CD14-positive monocyte (primary cell): ENCODE measurements at regions not wholly inside any gene's neighbourhood (a gene's known extent, or its start where the extent isn't known, plus 50 kb on each side); places are given as distances from the start of the nearest gene placed in this dataset.

ENCODE experiments used
- DNase-seq, 3 donors: peaks; one replicate each; pipeline ENCODE4 v3.0.0-alpha.2; 2011 to 2022
- H2AFZ ChIP-seq: 2 replicates; pipeline ENCODE4 v1.6.0; 2012; ENCODE audit warnings: mild to moderate bottlenecking, low read depth, low read length, inconsistent platforms; ENCODE audit not compliant: insufficient read depth, poor library complexity, severe bottlenecking
- H3K27ac ChIP-seq, 2 donors: 1 replicate in 1 of 2; 2 replicates in 1 of 2; pipeline ENCODE4 v1.5.1; 2012 to 2013; ENCODE audit warnings: low read length in 2 of 2, control low read depth in 1 of 2, inconsistent platforms in 1 of 2, low read depth in 1 of 2, mild to moderate bottlenecking in 1 of 2
- H3K27me3 ChIP-seq, 2 donors: one replicate each; pipeline versions ENCODE4 v1.6.0 to v1.6.1; 2011 to 2013; ENCODE audit warnings: low read length in 2 of 2; ENCODE audit not compliant: control insufficient read depth in 2 of 2, insufficient read depth in 2 of 2
- H3K36me3 ChIP-seq, 2 donors: replicated peaks in 1 of 2; 1 replicate in 1 of 2; 2 replicates in 1 of 2; pipeline versions ENCODE4 v1.5.1 to v1.6.1; 2012 to 2013; ENCODE audit warnings: low read length in 2 of 2, control low read depth in 1 of 2, inconsistent platforms in 1 of 2, mild to moderate bottlenecking in 1 of 2; ENCODE audit not compliant: insufficient read depth in 2 of 2, control insufficient read depth in 1 of 2
- H3K4me1 ChIP-seq, 2 donors: 1 replicate in 1 of 2; 2 replicates in 1 of 2; pipeline versions ENCODE4 v1.5.1 to v1.6.1; 2012 to 2013; ENCODE audit warnings: low read length in 2 of 2, control low read depth in 1 of 2, inconsistent platforms in 1 of 2, mild to moderate bottlenecking in 1 of 2, moderate library complexity in 1 of 2; ENCODE audit not compliant: insufficient read depth in 2 of 2, control insufficient read depth in 1 of 2
- H3K4me2 ChIP-seq: replicated peaks from 2 replicates; pipeline ENCODE3; 2012; ENCODE audit warnings: low read length, moderate library complexity, mild to moderate bottlenecking; ENCODE audit not compliant: poor library complexity, severe bottlenecking; ENCODE audit errors: extremely low read depth
- H3K4me3 ChIP-seq, 3 experiments: fragments of 200-600 bp in 1 of 3; sonication (generic) in 1 of 3; replicated peaks in 1 of 3; 1 replicate in 2 of 3; 2 replicates in 1 of 3; pipeline ENCODE4 v1.5.1; 2011 to 2013; ENCODE audit warnings: low read length in 3 of 3, mild to moderate bottlenecking in 3 of 3, control low read depth in 2 of 3, low read depth in 2 of 3, inconsistent platforms in 1 of 3, moderate library complexity in 1 of 3
- H3K79me2 ChIP-seq: 2 replicates; pipeline ENCODE4 v1.6.0; 2012; ENCODE audit warnings: mild to moderate bottlenecking, control low read depth, inconsistent platforms, low read length, moderate library complexity; ENCODE audit not compliant: insufficient read depth
- H3K9ac ChIP-seq: 2 replicates; pipeline ENCODE4 v1.6.0; 2017; ENCODE audit warnings: low read length, mild to moderate bottlenecking; ENCODE audit not compliant: insufficient read depth, poor library complexity, severe bottlenecking
- H3K9me3 ChIP-seq, 2 donors: replicated peaks in 1 of 2; 1 replicate in 1 of 2; 2 replicates in 1 of 2; pipeline versions ENCODE4 v1.5.1 to v1.6.1; 2012 to 2013; ENCODE audit warnings: low read length in 2 of 2, control low read depth in 1 of 2; ENCODE audit not compliant: control insufficient read depth in 1 of 2, insufficient read depth in 1 of 2
- H4K20me1 ChIP-seq: 2 replicates; pipeline ENCODE4 v1.6.0; 2012; ENCODE audit warnings: mild to moderate bottlenecking, low read length, control low read depth, moderate library complexity; ENCODE audit not compliant: insufficient read depth
- H3K27ac Mint-ChIP-seq, 7 donors: one replicate each; pipeline ENCODE4 v1.8.0; 2020; ENCODE audit warnings: mild to moderate bottlenecking in 7 of 7, mixed read lengths in 7 of 7, moderate library complexity in 6 of 7, inconsistent platforms in 2 of 7
- H3K27me3 Mint-ChIP-seq, 3 donors: one replicate each; pipeline ENCODE4 v1.8.0; 2021 to 2022; ENCODE audit warnings: low read depth in 3 of 3, mild to moderate bottlenecking in 3 of 3, mixed read lengths in 3 of 3, moderate library complexity in 3 of 3, inconsistent platforms in 1 of 3
- H3K36me3 Mint-ChIP-seq, 2 donors: one replicate each; pipeline ENCODE4 v1.8.0; 2020; ENCODE audit warnings: mixed read lengths in 2 of 2, inconsistent platforms in 1 of 2, mild to moderate bottlenecking in 1 of 2
- H3K4me1 Mint-ChIP-seq: one replicate; pipeline ENCODE4 v1.8.0; 2020; ENCODE audit warnings: mild to moderate bottlenecking, mixed read lengths
- H3K4me3 Mint-ChIP-seq, 2 donors: one replicate each; pipeline ENCODE4 v1.8.0; 2020; ENCODE audit warnings: mild to moderate bottlenecking in 2 of 2, mixed read lengths in 2 of 2, moderate library complexity in 1 of 2
- H3K9me3 Mint-ChIP-seq, 7 donors: one replicate each; pipeline ENCODE4 v1.8.0; 2020 to 2022; ENCODE audit warnings: mixed read lengths in 7 of 7, mild to moderate bottlenecking in 6 of 7, moderate library complexity in 6 of 7, inconsistent platforms in 2 of 7
- WGBS: methylation state at CpG from one replicate; pipeline ENCODE4 v1.1.5; 2013; ENCODE audit warnings: missing lambda C conversion rate; ENCODE audit not compliant: insufficient coverage; 5-methylcytosine and 5-hydroxymethylcytosine counted together
- intact Hi-C, 2 donors: fragments of 100-400 bp; cut with micrococcal nuclease; formaldehyde crosslinking; loops; one replicate each; pipeline versions ENCODE4 v1.15.0 to v1.15.1; 2023
- TF ChIP-seq, protein P1 (sequence below): fragments of 200-600 bp; IDR thresholded peaks from one replicate; pipeline ENCODE4 v1.8.0; 2022; ENCODE audit warnings: antibody characterized with exemption, mild to moderate bottlenecking

- WGBS: 80% methylated on average over 1 of the region's 2 CpGs
- Histone ChIP-seq H3K79me2 (no peaks in the 10 kb centered on the region), H3K27ac (no peak overlapping the region), H3K9me3 (no peaks in the 10 kb centered on the region), H3K4me2 (no peak overlapping the region), H3K4me3 (no peak overlapping the region), H3K36me3 (no peaks in the 10 kb centered on the region), H3K4me1 (no peaks in the 10 kb centered on the region), H4K20me1 (no peaks in the 10 kb centered on the region), H3K27me3 (no peaks in the 10 kb centered on the region), H2AFZ (no peak overlapping the region), H3K9ac (no peak overlapping the region)
- DNase-seq: no peak
- no peak overlapping the region for H3K4me3 Mint-ChIP-seq
- peaks cover 2% of the 10 kb centered on the region for H3K4me1 Mint-ChIP-seq
- H3K27me3 Mint-ChIP-seq: no peaks in the 10 kb centered on the region
- H3K27ac Mint-ChIP-seq: no peak overlapping the region
- intact Hi-C loops: no loop called here
- H3K36me3 Mint-ChIP-seq: no peaks in the 10 kb centered on the region
- TF ChIP-seq, protein P1, sequence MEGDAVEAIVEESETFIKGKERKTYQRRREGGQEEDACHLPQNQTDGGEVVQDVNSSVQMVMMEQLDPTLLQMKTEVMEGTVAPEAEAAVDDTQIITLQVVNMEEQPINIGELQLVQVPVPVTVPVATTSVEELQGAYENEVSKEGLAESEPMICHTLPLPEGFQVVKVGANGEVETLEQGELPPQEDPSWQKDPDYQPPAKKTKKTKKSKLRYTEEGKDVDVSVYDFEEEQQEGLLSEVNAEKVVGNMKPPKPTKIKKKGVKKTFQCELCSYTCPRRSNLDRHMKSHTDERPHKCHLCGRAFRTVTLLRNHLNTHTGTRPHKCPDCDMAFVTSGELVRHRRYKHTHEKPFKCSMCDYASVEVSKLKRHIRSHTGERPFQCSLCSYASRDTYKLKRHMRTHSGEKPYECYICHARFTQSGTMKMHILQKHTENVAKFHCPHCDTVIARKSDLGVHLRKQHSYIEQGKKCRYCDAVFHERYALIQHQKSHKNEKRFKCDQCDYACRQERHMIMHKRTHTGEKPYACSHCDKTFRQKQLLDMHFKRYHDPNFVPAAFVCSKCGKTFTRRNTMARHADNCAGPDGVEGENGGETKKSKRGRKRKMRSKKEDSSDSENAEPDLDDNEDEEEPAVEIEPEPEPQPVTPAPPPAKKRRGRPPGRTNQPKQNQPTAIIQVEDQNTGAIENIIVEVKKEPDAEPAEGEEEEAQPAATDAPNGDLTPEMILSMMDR: no peak
- peaks cover 0 to 9% (median 0%) of the 10 kb centered on the region in 7 donors for H3K9me3 Mint-ChIP-seq
Observed at GRCh38 chr7:96831446-96831845, 121.8 kb upstream of the SEM1 start.

DNA sequence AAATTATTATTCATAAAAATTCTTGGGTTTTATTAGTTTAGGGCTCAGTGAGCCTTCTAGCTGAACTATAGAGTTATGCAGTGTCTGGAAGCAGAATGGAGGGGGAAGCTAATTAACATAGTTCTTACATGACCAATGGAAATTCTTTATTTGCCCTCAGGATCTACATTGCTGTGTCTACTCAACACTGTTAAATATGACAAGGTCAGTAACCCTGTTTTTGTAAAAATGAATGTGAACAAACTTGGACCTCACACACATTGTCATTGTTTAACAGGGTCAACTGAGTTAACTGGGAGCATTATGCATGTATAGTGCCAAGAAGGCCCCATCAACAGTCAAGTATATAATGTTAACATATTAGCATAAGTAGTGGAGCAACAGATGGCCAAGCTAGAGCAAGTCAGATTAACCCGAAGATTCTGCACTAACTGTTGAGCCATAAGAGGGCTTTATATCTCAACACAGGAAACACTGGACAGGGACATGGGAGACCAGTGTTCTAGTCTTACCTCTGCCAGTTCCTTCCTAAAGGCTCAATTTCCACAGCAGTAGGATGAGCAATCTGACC is 122.5 kb upstream of the SEM1 start:
- peaks cover 0 to 9% (median 0%) of the 10 kb centered on the region in 7 donors for H3K9me3 Mint-ChIP-seq
- no peaks in the 10 kb centered on the region for H3K36me3 ChIP-seq
- H3K27ac Mint-ChIP-seq: no peak overlapping the region
- H3K36me3 Mint-ChIP-seq: no peaks in the 10 kb centered on the region
- no peaks in the 10 kb centered on the region for H3K27me3 ChIP-seq
- intact Hi-C loops: no loop called here
- no peak overlapping the region for H2AFZ ChIP-seq
- no peaks in the 10 kb centered on the region for H4K20me1 ChIP-seq
- peaks cover 9% of the 10 kb centered on the region for H3K4me1 Mint-ChIP-seq
- H3K4me2 ChIP-seq: no peak overlapping the region
- H3K27ac ChIP-seq: no peak overlapping the region
- TF ChIP-seq, protein P1: no peak
- no peak overlapping the region for H3K9ac ChIP-seq
- no peak for DNase-seq
- H3K4me1 ChIP-seq: peaks cover 6% of the 10 kb centered on the region in 2 donors
- no peaks in the 10 kb centered on the region for H3K9me3 ChIP-seq
- H3K79me2 ChIP-seq: no peaks in the 10 kb centered on the region
- no peak overlapping the region for H3K4me3 ChIP-seq
- 88% methylated on average over 1 of the region's 1 CpG for WGBS
- H3K27me3 Mint-ChIP-seq: no peaks in the 10 kb centered on the region
- no peak overlapping the region for H3K4me3 Mint-ChIP-seq
